ENCODE measurements at regions not wholly inside any gene's neighbourhood (a gene's known extent, or its start where the extent isn't known, plus 50 kb on each side); places are given as distances from the start of the nearest gene placed in this dataset.

GRCh38 chr5:168162464-168162863 lies 129.0 kb upstream of the WWC1 start:
- DNase-seq (ENCODE audit: extremely low read depth, low read depth) = no peak
- no peak for TF ChIP-seq CTCF (IDR thresholded peaks at IDR 0.05; ENCODE audit: low read depth, low read length)

- TF ChIP-seq CTCF (IDR thresholded peaks at IDR 0.05; ENCODE audit: low read depth, low read length) = no peak
- no peak for DNase-seq (ENCODE audit: extremely low read depth, low read depth)
Observed at GRCh38 chr5:168163966-168164365, 127.5 kb upstream of the WWC1 start.

GRCh38 chr5:168165221-168165914 lies 126.1 kb upstream of the WWC1 start:
- no peak for TF ChIP-seq CTCF (IDR thresholded peaks at IDR 0.05; ENCODE audit: low read depth, low read length)
- no peak for DNase-seq (ENCODE audit: extremely low read depth, low read depth)

DNA sequence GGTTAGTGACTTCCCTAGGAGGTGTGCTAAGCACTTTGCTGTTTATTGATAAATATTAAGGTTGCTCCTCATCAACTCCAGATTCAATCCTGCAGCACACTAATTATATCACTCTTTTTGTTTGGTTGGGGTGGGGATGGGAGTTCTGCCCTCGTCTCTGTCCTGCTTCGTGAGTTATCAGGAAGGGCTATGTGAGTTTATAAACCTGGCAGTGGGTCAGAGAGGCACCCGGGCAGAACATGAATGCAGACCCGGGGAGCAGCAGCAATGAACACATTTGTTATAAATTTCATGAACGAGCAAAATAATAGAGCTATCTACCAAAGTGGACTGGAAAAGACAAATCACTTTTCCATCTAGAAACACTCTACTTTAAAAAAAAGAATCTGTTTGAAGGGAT lies 125.5 kb upstream of the WWC1 start:
- DNase-seq (ENCODE audit: extremely low read depth, low read depth) = no peak
- no peak for TF ChIP-seq CTCF (IDR thresholded peaks at IDR 0.05; ENCODE audit: low read depth, low read length)

GRCh38 chr5:168167338-168167737 lies 124.1 kb upstream of the WWC1 start:
- no peak for TF ChIP-seq CTCF (IDR thresholded peaks at IDR 0.05; ENCODE audit: low read depth, low read length)
- no peak for DNase-seq (ENCODE audit: extremely low read depth, low read depth)

DNA sequence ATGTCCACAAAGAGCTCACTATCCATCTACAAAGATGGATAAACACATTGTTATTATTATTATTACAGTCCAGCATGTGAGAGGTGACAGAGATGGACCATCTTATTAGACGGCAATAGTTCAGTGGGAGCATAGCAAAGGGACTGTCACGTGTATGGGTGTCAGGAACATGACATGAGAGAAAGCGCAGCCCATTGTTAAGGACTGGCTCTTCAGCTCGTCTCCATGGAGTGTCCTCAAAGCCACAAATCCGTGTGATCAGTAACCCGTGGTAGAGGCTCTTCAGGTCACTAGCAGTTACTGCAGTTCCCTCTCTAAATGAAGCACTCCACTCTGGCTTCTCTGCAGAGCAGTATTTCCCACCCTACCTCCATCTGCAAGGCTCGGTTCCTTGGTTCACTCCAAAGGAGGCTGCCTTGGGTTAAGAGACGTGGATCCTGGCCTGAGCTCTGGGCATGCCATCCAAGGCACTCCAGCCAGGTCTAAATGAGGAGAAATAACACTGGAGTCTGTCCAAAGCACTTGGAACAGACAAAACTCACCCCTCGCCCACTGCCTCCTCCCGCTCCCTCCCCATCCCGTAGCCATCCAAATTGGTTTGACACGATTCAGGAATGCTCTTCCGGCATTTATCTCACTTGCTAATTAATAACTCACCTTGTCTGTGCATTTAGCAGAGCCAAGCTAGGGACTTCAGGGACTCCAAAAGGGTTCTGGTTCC lies 122.3 kb upstream of the WWC1 start:
- no peak for TF ChIP-seq CTCF (IDR thresholded peaks at IDR 0.05; ENCODE audit: low read depth, low read length)
- DNase-seq (ENCODE audit: extremely low read depth, low read depth) = no peak

DNA sequence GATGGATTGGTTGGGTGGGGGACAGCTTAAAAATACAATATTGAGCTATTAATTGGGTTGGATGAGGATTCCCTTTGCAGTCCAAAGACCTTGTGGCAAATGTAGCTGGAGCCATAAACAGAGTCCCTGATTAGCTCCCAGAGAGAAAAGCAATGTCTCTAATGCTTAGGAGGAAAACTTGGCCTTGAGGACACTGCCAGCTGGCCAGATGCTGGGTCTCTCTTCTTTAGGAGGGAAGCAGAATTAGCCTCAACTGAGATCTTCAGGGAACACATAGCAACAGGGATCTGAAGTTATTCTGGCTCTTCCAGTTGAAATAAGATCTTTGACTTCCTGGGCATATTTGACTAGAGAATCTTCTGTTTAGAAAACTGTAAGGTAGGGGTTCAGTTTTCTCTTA lies 121.7 kb upstream of the WWC1 start:
- no peak for DNase-seq (ENCODE audit: extremely low read depth, low read depth)
- no peak for TF ChIP-seq CTCF (IDR thresholded peaks at IDR 0.05; ENCODE audit: low read depth, low read length)
